KMS-11 (cell line): ENCODE measurements at regions not wholly inside any gene's neighbourhood (a gene's known extent, or its start where the extent isn't known, plus 50 kb on each side); places are given as distances from the start of the nearest gene placed in this dataset.

Experiments
- H2AFZ ChIP-seq: fragments of 200-600 bp; sonication (generic); 2 replicates; pipeline ENCODE4 v1.6.1; 2016; ENCODE audit warnings: antibody characterized with exemption, mixed run types, low read depth
- H3K27ac ChIP-seq: fragments of 200-600 bp; sonication (generic); 2 replicates; pipeline ENCODE4 v1.6.1; 2016; ENCODE audit warnings: mild to moderate bottlenecking, mixed run types
- H3K27me3 ChIP-seq: fragments of 200-600 bp; sonication (generic); 2 replicates; pipeline ENCODE4 v1.6.1; 2017; ENCODE audit warnings: mild to moderate bottlenecking, low read depth, mixed run types, moderate library complexity; ENCODE audit not compliant: insufficient read depth
- H3K36me3 ChIP-seq: fragments of 200-600 bp; sonication (generic); 2 replicates; pipeline ENCODE4 v1.6.1; 2017; ENCODE audit warnings: mild to moderate bottlenecking, mixed run types; ENCODE audit not compliant: insufficient read depth
- H3K4me1 ChIP-seq: fragments of 200-600 bp; sonication (generic); 2 replicates; pipeline ENCODE4 v1.6.1; 2016; ENCODE audit warnings: mild to moderate bottlenecking, low read depth, mixed run types; ENCODE audit not compliant: poor library complexity, severe bottlenecking
- H3K4me2 ChIP-seq: fragments of 200-600 bp; sonication (generic); 2 replicates; pipeline ENCODE4 v1.7.0; 2016; ENCODE audit warnings: mild to moderate bottlenecking, mixed run types
- H3K4me3 ChIP-seq: fragments of 200-600 bp; sonication (generic); IDR thresholded peaks from 2 replicates; pipeline ENCODE4 v1.6.1; 2017; ENCODE audit warnings: low read depth, low read length, mixed read lengths; ENCODE audit not compliant: insufficient read depth
- H3K79me2 ChIP-seq: fragments of 200-600 bp; sonication (generic); 2 replicates; pipeline ENCODE4 v1.6.1; 2016; ENCODE audit warnings: low read depth, mixed run types; ENCODE audit not compliant: insufficient read depth
- H3K9ac ChIP-seq: fragments of 200-600 bp; sonication (generic); 2 replicates; pipeline ENCODE4 v1.6.1; 2016; ENCODE audit warnings: mild to moderate bottlenecking, mixed run types
- H4K20me1 ChIP-seq: fragments of 200-600 bp; sonication (generic); 2 replicates; pipeline ENCODE4 v1.6.1; 2016; ENCODE audit warnings: mild to moderate bottlenecking, mixed run types; ENCODE audit not compliant: insufficient read depth
- CTCF ChIP-seq: fragments of 200-600 bp; sonication (generic); conservative IDR thresholded peaks from 2 replicates; pipeline ENCODE4 v1.6.1; 2017; ENCODE audit warnings: low read depth, mild to moderate bottlenecking, antibody characterized with exemption, low read length, moderate library complexity, mixed read lengths

- H3K4me2 ChIP-seq, result no peak overlapping the region
- no peaks in the 10 kb centered on the region for H3K27me3 ChIP-seq
- no peaks in the 10 kb centered on the region for H4K20me1 ChIP-seq
- no peak overlapping the region for H2AFZ ChIP-seq
- no peaks in the 10 kb centered on the region for H3K36me3 ChIP-seq
- H3K79me2 ChIP-seq, result no peaks in the 10 kb centered on the region
- no peak overlapping the region for H3K9ac ChIP-seq
- H3K4me1 ChIP-seq, result peaks cover 21% of the 10 kb centered on the region
- no peak overlapping the region for H3K4me3 ChIP-seq
- no peak overlapping the region for H3K27ac ChIP-seq
- no peak for TF ChIP-seq CTCF
These were observed 214.5 kb upstream of the GIMD1 start for GRCh38 chr4:106583108-106583507.

- no peak overlapping the region for H3K4me3 ChIP-seq
- H3K27ac ChIP-seq, result no peak overlapping the region
- no peak overlapping the region for H3K9ac ChIP-seq
- peaks cover 21% of the 10 kb centered on the region for H3K4me1 ChIP-seq
- H3K27me3 ChIP-seq, result no peaks in the 10 kb centered on the region
- TF ChIP-seq CTCF, result no peak
- H3K79me2 ChIP-seq, result no peaks in the 10 kb centered on the region
- H4K20me1 ChIP-seq, result no peaks in the 10 kb centered on the region
- H3K4me2 ChIP-seq, result no peak overlapping the region
- H2AFZ ChIP-seq, result no peak overlapping the region
- no peaks in the 10 kb centered on the region for H3K36me3 ChIP-seq
These were observed 213.5 kb upstream of the GIMD1 start for GRCh38 chr4:106582103-106582502.

- Histone ChIP-seq H3K4me3 (no peak overlapping the region), H3K4me2 (no peak overlapping the region), H4K20me1 (no peaks in the 10 kb centered on the region), H3K4me1 (peaks cover 10% of the 10 kb centered on the region), H3K27me3 (no peaks in the 10 kb centered on the region), H3K36me3 (no peaks in the 10 kb centered on the region), H2AFZ (no peak overlapping the region), H3K79me2 (no peaks in the 10 kb centered on the region), H3K27ac (no peak overlapping the region), H3K9ac (no peak overlapping the region)
- no peak for TF ChIP-seq CTCF
These were observed 210.7 kb upstream of the GIMD1 start for GRCh38 chr4:106579236-106579635.

- peaks cover 21% of the 10 kb centered on the region for H3K4me1 ChIP-seq
- no peaks in the 10 kb centered on the region for H4K20me1 ChIP-seq
- TF ChIP-seq CTCF, result no peak
- no peaks in the 10 kb centered on the region for H3K79me2 ChIP-seq
- no peak overlapping the region for H3K4me3 ChIP-seq
- H3K9ac ChIP-seq, result no peak overlapping the region
- no peaks in the 10 kb centered on the region for H3K36me3 ChIP-seq
- H3K4me2 ChIP-seq, result peak overlapping the region; percentile 37
- no peaks in the 10 kb centered on the region for H3K27me3 ChIP-seq
- H3K27ac ChIP-seq, result peak overlapping the region; percentile 17; the same call in 1 of the 2 replicates
- peak overlapping the region; percentile 31 for H2AFZ ChIP-seq
These were observed 200.8 kb upstream of the GIMD1 start for GRCh38 chr4:106569146-106570031.
